ENCODE measurements at regions not wholly inside any gene's neighbourhood (a gene's known extent, or its start where the extent isn't known, plus 50 kb on each side); places are given as distances from the start of the nearest gene placed in this dataset.

DNA sequence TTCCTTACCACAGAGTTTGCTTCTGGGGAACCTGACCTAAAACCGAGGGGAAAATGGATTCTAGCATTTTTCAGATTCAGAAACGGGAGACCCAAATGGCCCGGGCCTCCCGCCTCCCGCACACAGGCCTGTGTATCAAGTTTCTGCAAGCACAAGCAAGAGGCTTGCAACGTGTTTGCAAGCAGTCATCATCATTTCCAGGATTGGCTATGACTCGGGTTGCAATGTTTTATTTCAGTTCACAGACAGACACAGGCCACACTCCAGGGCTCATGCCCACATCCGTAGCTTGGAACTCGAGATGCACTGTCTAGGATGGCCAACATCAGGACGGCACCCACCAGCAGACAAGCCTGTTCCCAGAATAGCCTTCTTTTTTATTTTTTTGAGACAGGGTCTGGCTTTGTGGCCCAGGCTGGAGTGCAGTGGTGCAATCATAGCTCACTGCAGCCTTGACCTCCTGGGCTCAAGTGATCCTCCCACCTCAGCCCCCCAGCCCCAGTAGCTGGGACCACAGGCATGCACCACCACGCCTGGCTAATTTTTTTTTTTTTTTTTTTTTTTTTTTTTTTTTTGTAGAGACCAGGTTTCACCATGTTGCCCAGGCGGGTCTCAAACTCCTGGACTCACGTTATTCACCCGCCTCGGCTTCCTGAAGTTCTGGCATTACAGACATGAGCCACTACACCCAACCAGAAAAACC is 68.1 kb upstream of the FOXK1 start:
- no peak for FAIRE-seq

DNA sequence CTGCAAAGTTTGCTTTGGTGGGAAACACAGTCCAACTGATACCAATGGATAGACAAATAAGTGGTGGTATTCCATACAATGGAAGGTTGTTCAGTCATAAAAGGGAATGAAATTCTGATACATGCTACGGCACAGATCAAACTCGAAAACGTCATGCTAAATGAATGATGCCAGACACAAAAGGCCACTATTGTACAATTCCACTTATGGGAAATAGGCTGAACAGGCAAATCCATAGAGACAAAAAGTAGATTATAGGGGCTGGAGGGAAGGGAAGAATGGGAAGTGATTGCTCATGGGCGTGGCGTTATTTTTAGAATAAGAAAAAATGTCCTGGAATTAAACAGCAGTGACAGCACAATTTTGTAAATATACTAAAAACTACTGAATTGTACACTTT is 66.0 kb upstream of the FOXK1 start:
- FAIRE-seq, result no peak

DNA sequence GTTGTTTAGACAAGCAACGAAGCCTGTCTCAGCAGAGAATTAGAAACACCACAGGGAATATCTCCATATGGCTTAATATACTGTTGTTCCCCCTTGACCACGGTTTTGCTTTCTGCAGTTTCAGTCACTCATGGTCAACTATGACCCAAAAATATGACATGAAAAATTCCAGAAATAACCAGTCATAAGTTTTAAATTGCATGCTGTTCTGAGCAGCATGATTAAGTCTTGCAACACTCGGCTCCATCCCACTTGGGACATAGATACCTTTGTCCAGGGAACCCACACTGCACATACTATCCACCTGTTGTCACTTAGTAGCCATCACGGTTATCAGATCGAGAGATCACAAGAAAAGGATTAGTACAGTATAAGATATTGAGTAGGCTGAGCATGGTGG is 60.7 kb upstream of the FOXK1 start:
- no peak for FAIRE-seq

DNA sequence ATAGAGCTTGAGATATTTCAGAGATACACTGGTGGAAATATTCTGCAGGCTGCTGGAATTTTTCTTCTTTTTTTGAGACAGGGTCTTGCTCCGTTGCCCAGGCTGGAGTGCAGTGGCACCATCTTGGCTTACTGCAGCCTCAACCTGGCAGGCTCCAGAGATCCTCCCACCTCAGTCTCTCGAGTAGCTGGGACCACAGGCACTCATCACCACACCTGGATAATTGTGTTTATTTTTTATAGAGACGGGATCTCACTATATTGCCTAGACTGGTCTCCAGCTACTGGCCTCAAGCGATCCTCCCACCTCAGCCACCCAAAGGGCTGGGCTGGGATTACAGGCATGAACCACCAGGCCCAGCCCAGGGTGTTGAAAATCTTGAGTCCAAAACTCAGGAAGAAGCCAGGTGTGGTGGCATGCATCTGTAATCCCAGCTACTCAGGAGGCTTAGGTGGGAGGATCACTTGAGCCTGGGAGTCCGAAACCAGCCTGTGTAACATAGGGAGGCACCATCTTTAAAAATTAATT is 55.7 kb upstream of the FOXK1 start:
- FAIRE-seq, result no peak

DNA sequence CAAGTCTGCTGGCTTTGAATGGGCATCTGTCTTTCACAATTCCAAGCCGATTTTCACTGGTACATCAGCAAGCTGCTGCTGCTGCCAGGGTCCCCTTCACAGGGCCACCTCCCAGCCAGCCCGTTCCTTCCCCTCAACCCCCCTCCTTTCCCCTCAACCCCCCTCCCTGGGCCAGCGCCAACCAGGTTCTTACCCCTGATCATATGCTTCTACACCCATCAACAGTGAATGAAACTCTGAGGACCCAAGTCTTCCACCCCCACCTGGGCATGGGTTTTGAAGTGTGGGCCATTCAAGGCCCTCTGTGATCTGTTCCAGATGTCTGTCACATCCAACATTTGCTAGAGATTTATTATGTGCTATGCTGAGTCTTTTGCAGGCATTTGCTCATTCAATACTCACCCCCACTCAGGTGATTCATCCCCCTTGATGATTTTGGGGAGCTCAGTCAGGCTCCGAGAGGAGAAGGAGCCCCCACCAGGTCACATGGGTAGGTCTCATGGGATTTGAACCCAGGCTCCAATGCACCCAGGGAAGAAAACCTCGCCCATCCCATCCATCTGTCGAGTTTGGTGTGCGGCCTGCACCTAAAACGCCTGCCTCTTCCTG is 52.7 kb upstream of the FOXK1 start:
- FAIRE-seq, result no peak

DNA sequence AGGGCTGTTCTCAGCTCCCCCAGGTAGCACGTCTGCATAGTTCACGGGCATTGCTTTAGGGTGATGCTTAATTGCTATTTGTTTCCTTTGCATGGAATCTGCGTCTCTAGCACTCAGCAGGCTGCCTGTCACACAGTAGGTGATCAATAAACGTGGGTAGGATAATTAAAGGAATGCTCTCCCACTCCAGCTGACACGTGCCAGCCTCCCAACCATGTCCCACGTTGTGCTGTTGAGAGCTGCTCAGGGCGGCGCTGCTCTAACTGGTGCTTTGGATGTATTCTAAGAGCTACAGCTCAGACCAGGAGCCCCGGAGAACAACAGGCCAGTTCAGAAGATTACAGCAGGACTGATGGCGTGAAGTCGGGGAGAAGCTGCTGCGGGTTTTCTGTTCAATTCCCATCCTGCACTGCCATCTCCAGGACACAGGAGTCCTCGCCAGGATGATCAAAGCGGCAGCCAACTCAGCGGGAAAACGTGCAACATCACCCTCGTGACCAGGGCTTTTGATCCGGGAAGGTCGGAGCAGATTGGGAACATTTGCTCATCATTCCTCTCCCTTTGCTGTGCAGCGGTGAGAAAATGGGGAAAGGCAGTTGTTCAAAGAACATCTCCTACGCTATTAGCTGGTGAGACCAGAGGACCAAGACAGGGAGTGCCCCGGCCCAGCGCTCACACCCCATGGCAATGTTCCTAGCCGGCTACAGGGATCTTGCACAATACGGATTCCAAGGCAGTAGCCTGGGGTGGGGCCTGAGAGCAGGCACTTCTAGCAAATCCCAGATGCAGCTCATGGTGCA is 50.5 kb upstream of the FOXK1 start:
- FAIRE-seq, result no peak

Data from endometrium (tissue), 2 donors.